OCI-LY7 (cell line): ENCODE measurements at regions not wholly inside any gene's neighbourhood (a gene's known extent, or its start where the extent isn't known, plus 50 kb on each side); places are given as distances from the start of the nearest gene placed in this dataset.

Experiments used
- BruUV-seq: library from RNA; stranded (reverse); fragments of 400-500 nt; replicated peaks from 2 replicates; lab custom pipeline; 2021; lab: Mats Ljungman, UMichigan
- CTCF ChIA-PET: fragments of 300-600 bp; sonication (Branson Sonifier 250); formaldehyde crosslinking; loops from one replicate; lab custom pipeline; 2022; ENCODE audit warnings: antibody characterized with exemption; ENCODE audit not compliant: unreplicated experiment; lab: Charles Lee
- POLR2A ChIA-PET: fragments of 300-600 bp; sonication (Branson Sonifier 250); formaldehyde crosslinking; loops from one replicate; lab custom pipeline; 2022; ENCODE audit warnings: antibody characterized with exemption; lab: Charles Lee
- DNase-seq: peaks from one replicate; pipeline ENCODE4 v3.0.0-alpha.2; 2015; ENCODE audit warnings: low spot score
- H2AFZ ChIP-seq: fragments of 200-600 bp; sonication (generic), shearing (Covaris generic); 2 replicates; pipeline ENCODE4 v1.6.1; 2014; ENCODE audit warnings: mild to moderate bottlenecking, antibody characterized with exemption, low read length, moderate library complexity
- H3K27ac ChIP-seq: fragments of 200-600 bp; sonication (generic); 2 replicates; pipeline ENCODE4 v1.5.1; 2014; ENCODE audit warnings: mixed run types, low read depth, mild to moderate bottlenecking, moderate library complexity, low read length, inconsistent platforms; ENCODE audit not compliant: poor library complexity, severe bottlenecking
- H3K36me3 ChIP-seq: fragments of 200-600 bp; sonication (generic); 2 replicates; pipeline ENCODE4 v1.6.1; 2014; ENCODE audit warnings: mild to moderate bottlenecking, antibody characterized with exemption, low read length, moderate library complexity, mixed read lengths; ENCODE audit not compliant: insufficient read depth
- H3K4me1 ChIP-seq: fragments of 200-600 bp; sonication (generic); 2 replicates; pipeline ENCODE4 v1.5.1; 2014; ENCODE audit warnings: mild to moderate bottlenecking, low read length; ENCODE audit not compliant: insufficient read depth, poor library complexity, severe bottlenecking
- H3K4me2 ChIP-seq: fragments of 200-600 bp; sonication (generic); 2 replicates; pipeline ENCODE4 v1.6.1; 2014; ENCODE audit warnings: mild to moderate bottlenecking, low read length
- H3K4me3 ChIP-seq: fragments of 200-600 bp; sonication (generic); 2 replicates; pipeline ENCODE4 v1.5.1; 2014; ENCODE audit warnings: mild to moderate bottlenecking, low read depth, low read length; ENCODE audit not compliant: poor library complexity, severe bottlenecking
- H3K79me2 ChIP-seq: fragments of 200-600 bp; sonication (generic); 2 replicates; pipeline ENCODE4 v1.6.1; 2016; ENCODE audit warnings: low read depth, mild to moderate bottlenecking, low read length, moderate library complexity, mixed read lengths; ENCODE audit not compliant: insufficient read depth
- H3K9me2 ChIP-seq: fragments of 200-600 bp; sonication (generic); 2 replicates; pipeline ENCODE4 v1.6.1; 2016; ENCODE audit warnings: mild to moderate bottlenecking, low read length, mixed read lengths; ENCODE audit not compliant: insufficient read depth
- H3K9me3 ChIP-seq: fragments of 200-600 bp; sonication (generic); 2 replicates; pipeline ENCODE4 v1.6.1; 2014; ENCODE audit warnings: mild to moderate bottlenecking, mixed run types, low read length, mixed read lengths
- H4K20me1 ChIP-seq: fragments of 200-600 bp; sonication (generic); 2 replicates; pipeline ENCODE4 v1.6.1; 2014; ENCODE audit warnings: mild to moderate bottlenecking, antibody characterized with exemption, low read length, moderate library complexity, mixed read lengths; ENCODE audit not compliant: insufficient read depth
- EZH2phosphoT487 ChIP-seq: fragments of 200-600 bp; sonication (generic); IDR thresholded peaks from 2 replicates; pipeline ENCODE4 v1.6.1; 2018; ENCODE audit warnings: low read depth, borderline replicate concordance, mild to moderate bottlenecking, mixed run types, antibody characterized with exemption, low read length, moderate library complexity, mixed read lengths
- intact Hi-C: fragments of 100-400 bp; cut with micrococcal nuclease; formaldehyde crosslinking; loops from one replicate; pipeline ENCODE4 v1.10.0; 2022; ENCODE audit not compliant: unreplicated experiment
- TF ChIP-seq, protein P1 (sequence below): fragments of 200-600 bp; sonication (generic); conservative IDR thresholded peaks from 2 replicates; pipeline ENCODE4 v1.5.1; 2014; ENCODE audit warnings: mild to moderate bottlenecking, antibody characterized with exemption, low read length, moderate library complexity, mixed read lengths

- DNase-seq = no peak
- no peaks in the 10 kb centered on the region for H3K4me1 ChIP-seq
- intact Hi-C loops = no loop called here
- POLR2A ChIA-PET = no interaction called here
- H3K27ac ChIP-seq = no peak overlapping the region
- TF ChIP-seq, protein P1, sequence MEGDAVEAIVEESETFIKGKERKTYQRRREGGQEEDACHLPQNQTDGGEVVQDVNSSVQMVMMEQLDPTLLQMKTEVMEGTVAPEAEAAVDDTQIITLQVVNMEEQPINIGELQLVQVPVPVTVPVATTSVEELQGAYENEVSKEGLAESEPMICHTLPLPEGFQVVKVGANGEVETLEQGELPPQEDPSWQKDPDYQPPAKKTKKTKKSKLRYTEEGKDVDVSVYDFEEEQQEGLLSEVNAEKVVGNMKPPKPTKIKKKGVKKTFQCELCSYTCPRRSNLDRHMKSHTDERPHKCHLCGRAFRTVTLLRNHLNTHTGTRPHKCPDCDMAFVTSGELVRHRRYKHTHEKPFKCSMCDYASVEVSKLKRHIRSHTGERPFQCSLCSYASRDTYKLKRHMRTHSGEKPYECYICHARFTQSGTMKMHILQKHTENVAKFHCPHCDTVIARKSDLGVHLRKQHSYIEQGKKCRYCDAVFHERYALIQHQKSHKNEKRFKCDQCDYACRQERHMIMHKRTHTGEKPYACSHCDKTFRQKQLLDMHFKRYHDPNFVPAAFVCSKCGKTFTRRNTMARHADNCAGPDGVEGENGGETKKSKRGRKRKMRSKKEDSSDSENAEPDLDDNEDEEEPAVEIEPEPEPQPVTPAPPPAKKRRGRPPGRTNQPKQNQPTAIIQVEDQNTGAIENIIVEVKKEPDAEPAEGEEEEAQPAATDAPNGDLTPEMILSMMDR = no peak
- no peak for TF ChIP-seq EZH2phosphoT487
- no TSS peak for BruUV-seq
- no peak overlapping the region for H3K4me2 ChIP-seq
- H3K9me3 ChIP-seq = no peaks in the 10 kb centered on the region
- H2AFZ ChIP-seq = no peak overlapping the region
- no peak overlapping the region for H3K4me3 ChIP-seq
- CTCF ChIA-PET = no interaction called here
- no peaks in the 10 kb centered on the region for H4K20me1 ChIP-seq
- no peaks in the 10 kb centered on the region for H3K9me2 ChIP-seq
- no peaks in the 10 kb centered on the region for H3K79me2 ChIP-seq
- no peaks in the 10 kb centered on the region for H3K36me3 ChIP-seq
Measured at GRCh38 chr18:68569936-68570335, 145.0 kb downstream of the TMX3 start.

- Histone ChIP-seq H3K27ac (no peak overlapping the region), H3K79me2 (no peaks in the 10 kb centered on the region), H3K4me2 (no peak overlapping the region), H3K36me3 (no peaks in the 10 kb centered on the region), H3K9me3 (no peaks in the 10 kb centered on the region), H3K4me1 (no peaks in the 10 kb centered on the region), H4K20me1 (no peaks in the 10 kb centered on the region), H2AFZ (no peak overlapping the region), H3K9me2 (no peaks in the 10 kb centered on the region), H3K4me3 (no peak overlapping the region)
- intact Hi-C loops = no loop called here
- ChIA-PET POLR2A (no interaction called here), CTCF (no interaction called here)
- BruUV-seq = no TSS peak
- no peak for DNase-seq
- TF ChIP-seq, protein P1 = no peak
- TF ChIP-seq EZH2phosphoT487 = no peak
Measured at GRCh38 chr18:68568364-68569155, 146.3 kb downstream of the TMX3 start.

DNA sequence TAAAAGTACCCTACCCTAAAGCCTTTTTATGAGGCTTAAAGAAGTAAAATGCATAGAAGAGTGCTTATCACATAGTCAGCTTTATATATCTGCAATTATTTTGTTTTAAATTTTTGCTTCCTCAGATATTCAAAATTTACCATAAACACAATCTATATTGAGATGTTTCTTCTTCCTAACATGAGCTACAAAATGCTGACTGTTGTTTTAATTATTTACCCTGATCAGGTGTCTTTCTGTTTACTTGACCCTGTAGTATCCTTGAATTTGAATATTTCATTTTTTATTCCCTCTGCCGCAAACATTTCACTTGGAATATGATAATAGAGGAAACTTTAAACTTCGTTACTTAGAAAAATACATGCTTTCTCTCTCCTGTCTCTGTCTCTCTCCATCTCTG, 147.9 kb downstream of the TMX3 start:
- Histone ChIP-seq H3K9me3 (no peaks in the 10 kb centered on the region), H3K4me3 (no peak overlapping the region), H3K79me2 (no peaks in the 10 kb centered on the region), H4K20me1 (no peaks in the 10 kb centered on the region), H3K4me2 (no peak overlapping the region), H3K4me1 (no peaks in the 10 kb centered on the region), H3K36me3 (no peaks in the 10 kb centered on the region), H2AFZ (no peak overlapping the region), H3K9me2 (no peaks in the 10 kb centered on the region), H3K27ac (no peak overlapping the region)
- TF ChIP-seq EZH2phosphoT487 = no peak
- TF ChIP-seq, protein P1 = no peak
- no peak for DNase-seq
- intact Hi-C loops = no loop called here
- ChIA-PET CTCF (no interaction called here), POLR2A (no interaction called here)
- no TSS peak for BruUV-seq
